Putamen (tissue), 1 donor: ENCODE measurements at regions not wholly inside any gene's neighbourhood (a gene's known extent, or its start where the extent isn't known, plus 50 kb on each side); places are given as distances from the start of the nearest gene placed in this dataset.

Experiments
- DNase-seq: peaks from one replicate; pipeline ENCODE4 v3.0.0-alpha.2; 2016; ENCODE audit warnings: low spot score

DNA sequence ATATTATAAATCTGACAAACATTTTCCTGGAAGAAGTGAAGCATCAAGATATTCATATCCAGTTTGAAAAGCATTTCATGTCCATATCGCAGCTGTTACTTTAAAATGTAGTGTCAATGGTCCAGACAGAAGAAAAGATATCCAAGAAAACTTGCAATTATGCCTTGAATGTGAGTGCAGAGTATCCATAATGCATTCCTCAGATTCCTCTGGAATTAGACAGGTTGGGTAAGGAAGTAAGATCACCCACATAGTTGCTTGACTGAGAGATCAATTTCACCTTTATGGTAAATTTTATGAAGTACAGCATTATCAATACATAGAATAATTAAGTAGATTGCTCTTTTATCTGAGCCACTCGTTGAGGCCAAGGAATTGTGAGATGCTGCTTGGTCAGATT, 327.0 kb upstream of the SLITRK5 start:
- DNase-seq: no peak

- no peak for DNase-seq
Observed at GRCh38 chr13:87355451-87355850, 315.7 kb upstream of the SLITRK5 start.

DNA sequence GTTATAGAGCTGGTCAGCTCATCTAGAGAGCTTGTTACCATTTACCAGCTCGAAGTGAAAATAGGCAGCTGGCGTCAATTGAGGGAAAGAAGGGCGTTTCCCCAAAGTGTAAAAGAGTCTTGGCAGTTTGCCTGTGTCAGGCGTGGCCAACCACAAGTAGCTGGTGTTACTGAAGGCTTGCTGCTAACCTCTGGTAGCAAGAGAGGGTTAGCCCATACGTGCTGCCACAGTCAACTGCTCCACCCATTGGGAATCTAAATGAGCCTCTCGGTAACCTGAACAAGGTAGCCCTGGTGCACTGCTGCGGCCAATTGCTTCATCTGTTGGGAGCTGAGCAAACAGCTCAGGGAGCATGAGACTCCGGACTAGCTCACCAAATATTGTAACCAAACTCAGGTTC, 314.9 kb upstream of the SLITRK5 start:
- DNase-seq: no peak

DNA sequence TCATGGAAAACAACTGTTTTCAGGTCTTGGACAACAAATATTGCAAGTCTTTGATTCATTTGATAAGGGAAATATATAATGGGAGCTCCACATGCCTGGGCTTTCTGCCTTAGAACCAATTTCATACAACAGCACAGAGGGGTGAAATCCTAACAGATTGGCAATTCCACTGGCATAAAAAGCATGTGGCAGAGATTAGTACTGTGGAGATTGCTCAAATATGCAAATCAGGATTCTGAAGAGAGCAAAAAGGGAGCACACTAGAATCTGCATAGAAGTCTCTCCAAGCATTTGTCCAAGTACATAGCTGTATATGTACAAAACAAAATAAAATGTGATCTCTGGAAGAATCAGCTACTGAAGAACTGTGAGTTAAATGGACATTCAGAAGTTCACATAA, 312.9 kb upstream of the SLITRK5 start:
- no peak for DNase-seq

GRCh38 chr13:87361216-87361615, 310.0 kb upstream of the SLITRK5 start:
- no peak for DNase-seq

GRCh38 chr13:87368639-87369038, 302.5 kb upstream of the SLITRK5 start:
- DNase-seq: no peak

GRCh38 chr13:87376081-87376480, 295.1 kb upstream of the SLITRK5 start:
- no peak for DNase-seq

DNA sequence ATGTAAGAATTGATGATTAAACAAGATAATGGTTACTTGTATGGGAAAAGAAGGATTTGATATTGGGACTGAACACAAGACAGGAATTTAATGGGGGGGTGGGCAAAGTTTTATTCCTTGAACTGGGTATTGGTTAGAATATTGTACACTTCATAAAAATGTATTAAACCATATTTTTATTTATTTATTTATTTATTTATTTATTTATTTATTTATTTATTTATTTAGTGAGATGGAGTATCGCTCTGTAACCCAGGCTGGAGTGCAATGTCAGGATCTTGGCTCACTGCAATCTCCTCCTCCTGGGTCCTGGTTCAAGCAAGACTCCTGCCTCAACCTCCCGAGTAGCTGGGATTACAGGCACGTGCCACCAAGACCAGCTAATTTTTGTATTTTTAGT, 287.1 kb upstream of the SLITRK5 start:
- DNase-seq: no peak

GRCh38 chr13:87393358-87393757, 277.8 kb upstream of the SLITRK5 start:
- no peak for DNase-seq

DNA sequence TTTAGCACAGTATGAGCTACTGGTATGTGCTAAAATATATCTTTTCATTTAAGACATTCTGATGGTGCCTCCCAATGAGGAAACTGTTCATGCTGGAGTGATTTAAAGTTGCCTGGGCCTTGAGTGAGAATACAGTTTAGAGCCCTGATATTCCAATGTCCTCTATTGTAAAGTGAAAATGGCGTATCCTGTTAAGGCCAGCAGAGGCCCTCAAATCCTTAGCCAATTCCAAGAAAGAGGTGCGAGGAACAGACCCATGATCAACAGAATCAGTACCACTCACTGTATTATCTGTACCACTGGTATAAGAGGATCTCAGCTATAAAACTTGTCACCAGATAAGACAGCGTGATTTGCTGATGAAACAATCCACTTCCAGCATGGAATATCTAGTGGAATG, 273.1 kb upstream of the SLITRK5 start:
- DNase-seq: no peak

GRCh38 chr13:87403748-87404432, 267.3 kb upstream of the SLITRK5 start:
- no peak for DNase-seq

DNA sequence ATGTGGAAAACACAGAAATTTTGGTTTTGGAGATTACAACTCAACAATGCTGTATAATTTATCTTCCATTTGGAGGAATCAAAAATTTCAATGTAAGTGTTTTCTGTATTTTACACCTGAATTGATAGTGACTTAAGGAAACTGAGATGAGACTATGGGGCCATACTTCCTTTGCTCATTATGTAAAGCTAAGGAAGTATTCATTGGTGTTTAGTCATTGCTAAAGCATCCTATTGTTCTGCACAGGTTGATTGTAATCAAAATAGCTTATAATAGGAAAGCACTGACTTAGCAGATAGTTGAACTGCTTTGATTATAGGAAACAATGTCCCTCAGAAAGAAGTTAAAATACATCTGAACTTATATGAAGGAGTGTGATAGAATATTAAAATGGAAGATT, 244.4 kb upstream of the SLITRK5 start:
- DNase-seq: no peak

DNA sequence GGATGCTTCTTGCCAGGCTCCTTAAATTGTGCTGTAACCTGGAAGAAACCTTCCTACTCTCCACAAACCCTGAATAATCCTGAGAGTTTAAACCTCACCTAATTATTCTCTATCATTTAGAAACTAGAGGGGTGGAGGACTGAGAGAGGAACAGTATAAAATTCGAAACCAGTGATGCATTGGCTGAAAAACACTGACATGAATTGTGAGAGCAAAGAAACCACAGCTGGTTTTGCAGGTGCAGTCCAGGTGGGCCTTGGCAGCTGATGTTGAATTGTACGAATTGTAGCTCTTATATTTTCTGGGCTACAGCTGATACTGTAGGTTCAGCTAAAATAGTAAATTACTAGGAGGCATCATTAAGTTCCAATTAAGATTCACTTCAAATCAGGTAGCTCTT, 227.0 kb upstream of the SLITRK5 start:
- no peak for DNase-seq

DNA sequence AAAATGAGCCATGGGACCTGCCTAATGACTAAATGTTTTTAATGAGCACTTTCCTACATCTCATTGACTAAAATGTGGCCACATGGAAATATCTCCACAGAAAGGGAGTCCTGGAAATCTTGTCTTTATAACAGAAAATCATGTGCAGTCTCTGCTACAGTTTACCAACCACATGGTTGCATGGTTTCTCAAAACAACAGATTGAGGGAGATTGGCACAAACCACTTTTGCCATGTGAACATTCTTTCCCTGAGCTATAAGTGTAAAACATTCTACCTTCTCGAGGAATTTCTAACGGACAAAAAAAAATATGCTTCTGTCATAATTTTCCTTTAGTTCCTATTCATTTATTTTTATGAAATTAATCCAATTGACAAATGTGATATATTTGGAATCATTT, 218.9 kb upstream of the SLITRK5 start:
- no peak for DNase-seq

DNA sequence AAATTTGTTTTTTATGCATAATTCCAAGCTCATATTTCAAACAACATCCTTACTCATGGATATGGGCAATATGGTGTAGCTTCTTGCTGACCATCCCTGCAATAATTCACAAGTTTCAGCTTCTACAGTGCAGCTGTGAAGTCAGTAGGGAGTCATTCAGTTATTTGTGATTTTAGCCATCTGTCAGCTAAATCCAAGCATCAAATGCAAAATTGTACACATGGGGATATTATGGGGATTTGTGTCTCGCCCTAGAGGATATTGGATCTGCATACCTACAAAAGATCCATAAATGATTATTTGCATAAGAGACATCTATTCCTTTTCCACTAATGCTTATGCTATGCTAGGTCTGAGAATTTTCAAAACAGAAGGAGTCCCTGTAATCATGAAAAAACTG, 217.9 kb upstream of the SLITRK5 start:
- no peak for DNase-seq

GRCh38 chr13:87459419-87459818, 211.8 kb upstream of the SLITRK5 start:
- DNase-seq: no peak

DNA sequence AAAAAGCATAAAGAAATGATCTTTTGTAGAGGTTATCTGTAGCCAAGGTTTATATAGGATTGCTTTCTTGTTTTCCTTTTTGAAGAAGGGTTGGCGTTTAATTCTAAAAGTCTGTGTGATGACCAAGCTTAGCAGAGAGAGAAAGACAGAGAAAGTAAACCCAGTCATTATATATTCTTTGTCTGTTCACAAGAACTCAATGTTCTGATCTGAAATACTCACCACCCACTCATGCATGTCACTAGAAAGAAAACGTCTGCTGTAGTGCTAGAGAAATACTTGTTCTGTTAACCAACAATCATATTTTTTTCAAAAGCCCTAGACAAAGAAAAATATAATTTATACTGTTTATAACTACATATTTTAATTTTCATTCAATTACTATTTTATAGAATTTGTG, 173.7 kb upstream of the SLITRK5 start:
- DNase-seq: peak; percentile 42

GRCh38 chr13:87498681-87499080, 172.5 kb upstream of the SLITRK5 start:
- DNase-seq: no peak

DNA sequence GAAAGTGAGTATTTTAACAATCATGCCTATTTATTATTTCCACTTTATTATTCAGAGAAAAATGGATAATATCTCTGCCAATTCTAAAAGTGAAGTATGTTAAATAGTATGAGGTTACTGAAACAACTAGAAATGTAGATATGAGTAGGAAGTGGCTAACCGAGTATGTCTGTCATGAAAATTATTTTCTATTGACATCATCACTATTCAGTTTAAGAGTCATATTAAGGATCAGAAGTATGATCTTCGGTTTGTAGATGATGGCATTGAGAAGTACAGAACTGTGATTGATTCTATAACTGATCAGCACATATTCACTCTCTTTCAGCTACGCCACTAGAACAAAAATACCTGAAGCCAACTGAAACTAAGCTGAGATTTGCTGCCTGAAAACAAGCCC, 146.4 kb upstream of the SLITRK5 start:
- DNase-seq: no peak

- no peak for DNase-seq
Observed at GRCh38 chr13:87533776-87534175, 137.4 kb upstream of the SLITRK5 start.

- no peak for DNase-seq
Observed at GRCh38 chr13:87535911-87536310, 135.3 kb upstream of the SLITRK5 start.

DNA sequence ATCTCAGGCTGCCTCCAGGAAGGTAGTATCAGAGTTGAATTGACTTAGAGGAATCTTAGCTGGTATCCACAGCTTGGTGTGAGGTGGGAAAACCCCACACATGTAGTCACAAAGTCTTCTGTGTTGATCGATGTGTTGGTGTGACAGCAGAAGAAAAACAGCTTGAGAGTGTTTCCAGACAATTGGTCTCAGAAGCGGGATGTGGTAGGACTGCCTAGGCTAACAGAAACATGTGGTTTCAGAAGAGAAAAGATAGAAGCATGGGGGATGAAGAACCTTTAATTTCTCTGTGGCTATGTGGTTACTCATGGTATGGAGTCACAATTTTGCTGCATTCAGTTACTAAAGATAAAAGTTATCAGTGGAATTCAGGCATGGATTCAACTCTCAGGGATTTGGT, 134.7 kb upstream of the SLITRK5 start:
- no peak for DNase-seq

DNA sequence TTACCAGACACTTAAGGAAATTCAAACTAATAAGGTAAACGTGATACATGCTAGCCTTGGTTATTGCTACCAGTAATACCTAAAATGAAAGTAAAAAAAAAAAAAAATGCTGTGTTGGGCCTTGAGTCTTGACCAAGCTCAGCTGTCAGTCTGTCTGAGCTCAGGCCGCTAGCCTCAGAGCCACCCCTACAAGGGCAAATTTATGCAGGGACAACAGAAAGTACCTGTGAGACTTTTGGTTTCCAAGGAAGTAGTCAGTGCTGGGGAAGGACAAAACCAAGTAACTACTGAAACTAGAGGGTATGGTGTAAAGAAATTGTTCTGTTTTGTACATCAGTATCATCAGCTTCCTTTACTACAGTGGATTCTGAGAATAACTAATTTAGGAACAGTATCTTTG, 134.3 kb upstream of the SLITRK5 start:
- no peak for DNase-seq

- DNase-seq: no peak
Observed at GRCh38 chr13:87537951-87538350, 133.2 kb upstream of the SLITRK5 start.
